AG09309 (cell line): ENCODE measurements at regions not wholly inside any gene's neighbourhood (a gene's known extent, or its start where the extent isn't known, plus 50 kb on each side); places are given as distances from the start of the nearest gene placed in this dataset.

Source experiments
- DNase-seq: peaks from one replicate; pipeline ENCODE4 v3.0.0-alpha.2; 2010; ENCODE audit warnings: low read depth
- H3K4me3 ChIP-seq: 2 replicates; pipeline ENCODE4 v1.5.1; 2011; ENCODE audit warnings: mild to moderate bottlenecking, low read depth, low read length, moderate library complexity; ENCODE audit not compliant: control insufficient read depth
- CTCF ChIP-seq: IDR thresholded peaks from 2 replicates; pipeline ENCODE4 v1.5.1; 2011; ENCODE audit warnings: mild to moderate bottlenecking, low read depth, low read length, inconsistent platforms; ENCODE audit not compliant: insufficient read depth, control insufficient read depth; ENCODE audit errors: missing control alignments

- no peak for TF ChIP-seq CTCF
- H3K4me3 ChIP-seq, result no peak overlapping the region
- no peak for DNase-seq
These were observed 931.9 kb upstream of the CNTNAP5 start for GRCh38 chr2:123093199-123093598.

- no peak overlapping the region for H3K4me3 ChIP-seq
- no peak for DNase-seq
- TF ChIP-seq CTCF, result no peak
These were observed 929.8 kb upstream of the CNTNAP5 start for GRCh38 chr2:123095219-123095835.

GRCh38 chr2:123098619-123099018, 926.5 kb upstream of the CNTNAP5 start:
- H3K4me3 ChIP-seq, result no peak overlapping the region
- no peak for TF ChIP-seq CTCF
- DNase-seq, result no peak

GRCh38 chr2:123101434-123101833, 923.7 kb upstream of the CNTNAP5 start:
- no peak for TF ChIP-seq CTCF
- DNase-seq, result no peak
- H3K4me3 ChIP-seq, result no peak overlapping the region

- DNase-seq, result no peak
- no peak overlapping the region for H3K4me3 ChIP-seq
- no peak for TF ChIP-seq CTCF
These were observed 921.2 kb upstream of the CNTNAP5 start for GRCh38 chr2:123103902-123104301.

GRCh38 chr2:123116595-123116994, 908.5 kb upstream of the CNTNAP5 start:
- H3K4me3 ChIP-seq, result no peak overlapping the region
- TF ChIP-seq CTCF, result no peak
- DNase-seq, result no peak

- DNase-seq, result no peak
- H3K4me3 ChIP-seq, result no peak overlapping the region
- no peak for TF ChIP-seq CTCF
These were observed 897.9 kb upstream of the CNTNAP5 start for GRCh38 chr2:123127236-123127635.
